ENCODE measurements at regions not wholly inside any gene's neighbourhood (a gene's known extent, or its start where the extent isn't known, plus 50 kb on each side); places are given as distances from the start of the nearest gene placed in this dataset.

DNA sequence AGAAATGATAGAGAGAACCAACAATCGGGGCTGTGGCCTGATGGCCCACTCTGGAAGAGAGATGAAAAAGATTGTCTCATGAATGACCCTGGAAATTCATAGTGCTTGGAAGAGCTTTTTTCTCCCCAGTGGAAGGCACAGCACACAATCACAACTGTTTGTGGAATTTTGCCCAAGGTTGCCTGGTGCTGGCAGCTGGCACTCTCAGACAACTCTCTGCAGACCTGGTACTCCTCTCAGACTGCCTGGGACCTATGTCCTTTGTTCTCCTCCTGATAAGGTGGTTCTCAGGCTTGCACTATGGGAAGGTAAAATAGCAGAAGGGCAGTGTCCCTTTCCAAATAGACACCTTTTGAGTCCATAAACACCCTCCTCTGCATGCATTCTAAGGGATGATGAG lies 144.1 kb upstream of the SEL1L start:
- Histone ChIP-seq H3K4me1 (no peaks in the 10 kb centered on the region), H3K9me3 (no peaks in the 10 kb centered on the region), H3K27me3 (no peaks in the 10 kb centered on the region), H3K27ac (no peak overlapping the region), H3K4me3 (no peak overlapping the region), H3K36me3 (no peaks in the 10 kb centered on the region)
- WGBS, 2 donors = 89 to 94% methylated on average over 1 of the region's 1 CpG
- intact Hi-C loops (cut with DNase I) = no loop called here
- no peak for DNase-seq
- TF ChIP-seq POLR2AphosphoS5 (IDR thresholded peaks at IDR 0.05) (no peak), EP300 (IDR thresholded peaks at IDR 0.05) (no peak)

DNA sequence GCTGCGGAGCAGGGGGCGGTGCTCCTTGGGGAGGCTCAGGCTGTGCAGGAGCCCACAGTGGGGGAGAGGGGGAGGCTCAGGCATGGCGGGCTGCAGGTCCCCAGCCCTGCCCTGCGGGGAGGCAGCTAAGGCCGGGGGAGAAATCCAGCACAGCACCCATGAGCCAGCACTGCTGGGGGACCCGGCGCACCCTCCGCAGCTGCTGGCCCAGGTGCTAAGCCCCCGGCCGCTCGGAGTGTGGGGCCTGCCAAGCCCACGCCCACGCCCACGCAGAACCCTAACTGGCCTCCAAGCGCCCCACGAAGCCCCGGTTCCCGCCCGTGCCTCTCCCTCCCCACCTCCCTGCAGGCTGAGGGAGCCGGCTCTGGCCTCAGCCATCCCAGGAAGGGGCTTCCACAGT lies 145.6 kb upstream of the SEL1L start:
- Histone ChIP-seq H3K27ac (no peak overlapping the region), H3K9me3 (no peaks in the 10 kb centered on the region), H3K27me3 (no peaks in the 10 kb centered on the region), H3K4me3 (no peak overlapping the region), H3K36me3 (no peaks in the 10 kb centered on the region), H3K4me1 (no peaks in the 10 kb centered on the region)
- DNase-seq = no peak
- TF ChIP-seq, protein P1, sequence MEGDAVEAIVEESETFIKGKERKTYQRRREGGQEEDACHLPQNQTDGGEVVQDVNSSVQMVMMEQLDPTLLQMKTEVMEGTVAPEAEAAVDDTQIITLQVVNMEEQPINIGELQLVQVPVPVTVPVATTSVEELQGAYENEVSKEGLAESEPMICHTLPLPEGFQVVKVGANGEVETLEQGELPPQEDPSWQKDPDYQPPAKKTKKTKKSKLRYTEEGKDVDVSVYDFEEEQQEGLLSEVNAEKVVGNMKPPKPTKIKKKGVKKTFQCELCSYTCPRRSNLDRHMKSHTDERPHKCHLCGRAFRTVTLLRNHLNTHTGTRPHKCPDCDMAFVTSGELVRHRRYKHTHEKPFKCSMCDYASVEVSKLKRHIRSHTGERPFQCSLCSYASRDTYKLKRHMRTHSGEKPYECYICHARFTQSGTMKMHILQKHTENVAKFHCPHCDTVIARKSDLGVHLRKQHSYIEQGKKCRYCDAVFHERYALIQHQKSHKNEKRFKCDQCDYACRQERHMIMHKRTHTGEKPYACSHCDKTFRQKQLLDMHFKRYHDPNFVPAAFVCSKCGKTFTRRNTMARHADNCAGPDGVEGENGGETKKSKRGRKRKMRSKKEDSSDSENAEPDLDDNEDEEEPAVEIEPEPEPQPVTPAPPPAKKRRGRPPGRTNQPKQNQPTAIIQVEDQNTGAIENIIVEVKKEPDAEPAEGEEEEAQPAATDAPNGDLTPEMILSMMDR (IDR thresholded peaks at IDR 0.05) = no peak
- no peak for TF ChIP-seq EP300 (IDR thresholded peaks at IDR 0.05)
- TF ChIP-seq POLR2AphosphoS5 (IDR thresholded peaks at IDR 0.05) = no peak
- no peak for TF ChIP-seq POLR2A (IDR thresholded peaks at IDR 0.05)
- 96% methylated on average over 20 of the region's 20 CpGs for WGBS, 2 donors
- intact Hi-C loops (cut with DNase I) = no loop called here

DNA sequence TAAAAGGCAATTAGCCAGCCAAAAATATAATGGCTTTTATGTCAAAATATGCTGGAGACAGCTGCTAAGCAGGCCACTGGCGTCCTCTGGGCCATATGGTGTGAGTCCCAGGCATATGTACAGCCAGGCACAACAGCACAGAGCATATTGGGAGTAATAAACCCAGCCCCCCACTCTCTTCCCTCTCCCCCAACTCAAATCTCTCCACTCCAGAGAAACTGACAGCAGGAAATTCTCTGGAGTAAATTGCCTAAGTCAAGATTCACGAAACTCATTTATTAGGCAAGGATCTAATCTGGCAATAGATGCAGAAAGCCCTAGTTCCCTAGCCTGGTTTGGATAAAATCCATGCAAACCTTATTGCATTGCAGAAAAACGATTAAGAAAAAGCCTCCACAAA lies 147.9 kb upstream of the SEL1L start:
- 39 to 40% methylated on average over 3 of the region's 3 CpGs for WGBS, 2 donors
- no peak for TF ChIP-seq POLR2AphosphoS5 (IDR thresholded peaks at IDR 0.05)
- no peak for TF ChIP-seq POLR2A (IDR thresholded peaks at IDR 0.05)
- TF ChIP-seq, protein P1 (IDR thresholded peaks at IDR 0.05) = no peak
- TF ChIP-seq EP300 (IDR thresholded peaks at IDR 0.05) = no peak
- Histone ChIP-seq H3K27ac (no peak overlapping the region), H3K27me3 (no peaks in the 10 kb centered on the region), H3K9me3 (no peaks in the 10 kb centered on the region), H3K36me3 (no peaks in the 10 kb centered on the region), H3K4me3 (no peak overlapping the region), H3K4me1 (no peaks in the 10 kb centered on the region)
- intact Hi-C loops (cut with DNase I) = no loop called here
- DNase-seq = no peak

DNA sequence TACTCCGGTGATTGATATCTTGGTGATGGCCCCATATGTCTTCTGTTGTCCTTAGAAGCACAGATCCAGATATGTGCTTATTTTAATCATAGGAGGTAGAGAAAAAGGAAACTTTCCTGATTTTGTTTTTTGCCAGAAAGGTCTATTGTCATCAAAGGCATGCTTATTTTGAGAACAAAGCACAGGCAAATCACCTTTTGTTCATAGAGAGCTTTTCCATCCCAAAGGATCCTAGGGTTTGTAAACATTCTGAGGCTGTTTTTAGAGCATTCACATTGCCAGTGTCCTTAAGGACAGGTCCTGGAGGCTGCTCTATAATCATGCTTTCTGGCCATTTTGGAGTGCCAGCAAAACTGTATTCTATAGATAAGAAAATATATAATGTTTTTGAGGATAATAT lies 148.5 kb upstream of the SEL1L start:
- intact Hi-C loops (cut with DNase I) = no loop called here
- no peaks in the 10 kb centered on the region for H3K9me3 ChIP-seq
- H3K27ac ChIP-seq = no peak overlapping the region
- no peak for DNase-seq
- H3K36me3 ChIP-seq = no peaks in the 10 kb centered on the region
- H3K27me3 ChIP-seq = no peaks in the 10 kb centered on the region
- TF ChIP-seq POLR2AphosphoS5 (IDR thresholded peaks at IDR 0.05) (no peak), POLR2A (IDR thresholded peaks at IDR 0.05) (no peak), EP300 (IDR thresholded peaks at IDR 0.05) (no peak)
- TF ChIP-seq, protein P1 (IDR thresholded peaks at IDR 0.05) = no peak
- no peak overlapping the region for H3K4me3 ChIP-seq
- no peaks in the 10 kb centered on the region for H3K4me1 ChIP-seq
- 61 to 84% methylated on average over 1 of the region's 1 CpG for WGBS, 2 donors

DNA sequence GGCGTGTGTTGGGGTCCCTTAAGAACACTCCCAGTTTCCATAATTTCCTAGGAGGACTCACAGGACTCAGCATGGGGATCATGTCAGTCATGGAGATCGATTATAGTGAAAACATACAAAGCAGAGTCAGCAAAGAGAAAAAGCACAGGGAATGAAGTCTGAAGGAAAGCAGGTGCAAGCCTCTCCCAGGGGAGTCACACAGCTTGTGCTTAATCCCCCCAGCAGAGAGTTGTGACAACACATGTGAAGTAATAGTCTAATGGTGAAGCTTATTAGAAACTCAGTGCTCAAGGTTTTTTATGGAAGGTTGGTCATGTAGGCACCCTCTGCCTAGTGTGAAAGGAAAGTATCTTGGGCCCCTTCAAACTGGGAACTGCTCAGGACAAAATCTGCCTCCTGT lies 149.0 kb upstream of the SEL1L start:
- 52 to 71% methylated on average over 2 of the region's 2 CpGs for WGBS, 2 donors
- Histone ChIP-seq H3K4me1 (no peaks in the 10 kb centered on the region), H3K27me3 (no peaks in the 10 kb centered on the region), H3K27ac (no peak overlapping the region), H3K9me3 (no peaks in the 10 kb centered on the region), H3K36me3 (no peaks in the 10 kb centered on the region), H3K4me3 (no peak overlapping the region)
- no peak for TF ChIP-seq EP300 (IDR thresholded peaks at IDR 0.05)
- no peak for TF ChIP-seq POLR2AphosphoS5 (IDR thresholded peaks at IDR 0.05)
- TF ChIP-seq, protein P1 (IDR thresholded peaks at IDR 0.05) = no peak
- TF ChIP-seq POLR2A (IDR thresholded peaks at IDR 0.05) = no peak
- DNase-seq = no peak
- intact Hi-C loops (cut with DNase I) = no loop called here

Data from sigmoid colon (tissue), 6 donors.